ES-I3 (cell line): ENCODE measurements at regions not wholly inside any gene's neighbourhood (a gene's known extent, or its start where the extent isn't known, plus 50 kb on each side); places are given as distances from the start of the nearest gene placed in this dataset.
"Not testable (repeated sequence)": the region's sequence is repeated elsewhere in the genome, so short reads cannot be mapped to it uniquely, and the experiment has no call there.

Source experiments
- H3K36me3 ChIP-seq: 2 replicates; pipeline ENCODE4 v1.6.1; 2013; ENCODE audit warnings: mild to moderate bottlenecking, low read length, control low read depth, moderate library complexity; ENCODE audit not compliant: insufficient read depth
- H3K4me1 ChIP-seq: 2 replicates; pipeline ENCODE4 v1.6.1; 2013; ENCODE audit warnings: mild to moderate bottlenecking, control low read depth, low read length; ENCODE audit not compliant: insufficient read depth
- H3K9ac ChIP-seq: 2 replicates; pipeline ENCODE4 v1.6.1; 2013; ENCODE audit warnings: low read depth, mild to moderate bottlenecking, low read length, moderate library complexity
- H3K9me3 ChIP-seq: 2 replicates; pipeline ENCODE4 v1.6.1; 2013; ENCODE audit warnings: mild to moderate bottlenecking, low read length, moderate library complexity; ENCODE audit not compliant: control insufficient read depth, insufficient read depth

DNA sequence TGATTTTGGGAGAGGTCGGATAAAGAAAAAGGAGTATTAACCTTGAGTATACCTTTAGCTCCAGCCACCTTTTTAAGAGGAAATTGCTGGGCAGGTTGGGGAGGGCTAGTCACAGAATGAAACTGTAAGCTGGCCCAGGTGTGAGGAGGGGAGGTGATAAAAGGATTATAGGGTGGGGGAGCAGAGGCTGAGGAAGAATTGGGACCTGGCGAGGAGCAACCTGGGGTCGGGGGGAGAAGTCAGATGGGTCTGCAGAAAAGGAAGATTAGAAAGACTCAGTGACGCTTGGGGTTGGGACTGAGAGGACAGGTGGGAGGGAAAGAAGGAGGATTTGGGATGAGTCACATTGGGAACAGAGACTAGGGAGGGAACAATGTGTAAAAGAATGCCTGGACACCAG lies 1548.5 kb upstream of the WWC1 start:
- not testable (repeated sequence) for H3K4me1 ChIP-seq, H3K36me3 ChIP-seq, H3K9ac ChIP-seq, H3K9me3 ChIP-seq

DNA sequence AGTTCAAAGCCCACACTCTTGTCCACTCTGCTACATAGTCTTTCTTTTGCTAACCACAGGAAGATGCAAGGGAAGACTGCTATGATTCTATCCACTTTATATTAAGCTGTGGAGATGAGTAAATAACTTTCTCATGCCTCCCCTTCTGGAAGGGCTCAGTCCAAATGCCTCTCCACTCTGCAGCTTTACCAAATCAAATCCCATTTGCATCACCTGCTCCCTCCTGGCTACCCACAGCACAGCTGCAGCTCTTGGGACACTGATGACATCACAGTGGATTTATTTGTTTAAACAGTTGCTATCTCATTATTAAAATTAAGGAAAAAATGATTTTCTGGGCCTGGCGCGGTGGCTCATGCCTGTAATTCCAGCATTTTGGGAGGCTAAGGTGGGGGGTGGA lies 1544.9 kb upstream of the WWC1 start:
- no peak overlapping the region for H3K9ac ChIP-seq
- H3K4me1 ChIP-seq = no peaks in the 10 kb centered on the region
- H3K36me3 ChIP-seq = no peaks in the 10 kb centered on the region
- H3K9me3 ChIP-seq = no peaks in the 10 kb centered on the region

DNA sequence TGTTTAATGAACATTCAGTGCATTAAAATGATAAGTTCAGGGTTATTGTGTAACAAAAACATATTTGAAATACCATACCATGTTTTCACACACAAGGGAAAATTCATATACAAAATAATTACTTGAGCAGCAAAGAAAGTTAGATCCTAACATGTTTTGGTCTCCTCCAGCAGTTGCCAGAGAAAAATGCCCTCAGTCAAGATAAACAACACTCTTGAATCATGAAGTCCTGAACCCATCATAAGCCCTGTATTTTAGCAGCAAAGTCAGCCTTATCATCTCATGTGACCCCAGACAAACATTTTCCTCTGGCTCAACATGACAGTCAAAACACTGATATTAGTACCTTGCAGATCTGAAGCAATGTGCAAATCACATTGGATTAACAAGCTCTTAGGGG lies 1541.1 kb upstream of the WWC1 start:
- H3K4me1 ChIP-seq = no peaks in the 10 kb centered on the region
- no peaks in the 10 kb centered on the region for H3K36me3 ChIP-seq
- H3K9me3 ChIP-seq = no peaks in the 10 kb centered on the region
- no peak overlapping the region for H3K9ac ChIP-seq

DNA sequence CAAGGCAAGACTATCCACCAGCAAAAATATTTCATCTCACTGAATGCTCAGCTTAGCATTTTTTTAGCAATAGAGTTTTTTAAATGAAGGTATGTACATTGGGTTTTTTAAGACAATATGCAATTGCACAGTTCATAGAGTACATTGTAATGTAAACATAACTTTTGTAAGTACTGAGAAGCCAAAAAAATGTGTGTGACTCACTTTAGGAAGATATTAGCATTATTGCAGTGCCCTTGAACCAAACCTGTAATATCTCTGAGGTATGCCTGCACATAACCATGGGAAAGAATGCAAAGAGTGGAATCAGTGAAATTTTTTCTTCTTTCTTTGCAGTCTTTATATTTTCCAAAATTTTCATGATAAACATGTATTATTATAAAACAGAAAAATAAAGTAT lies 1533.3 kb upstream of the WWC1 start:
- no peak overlapping the region for H3K9ac ChIP-seq
- H3K9me3 ChIP-seq = no peaks in the 10 kb centered on the region
- no peaks in the 10 kb centered on the region for H3K36me3 ChIP-seq
- no peaks in the 10 kb centered on the region for H3K4me1 ChIP-seq

DNA sequence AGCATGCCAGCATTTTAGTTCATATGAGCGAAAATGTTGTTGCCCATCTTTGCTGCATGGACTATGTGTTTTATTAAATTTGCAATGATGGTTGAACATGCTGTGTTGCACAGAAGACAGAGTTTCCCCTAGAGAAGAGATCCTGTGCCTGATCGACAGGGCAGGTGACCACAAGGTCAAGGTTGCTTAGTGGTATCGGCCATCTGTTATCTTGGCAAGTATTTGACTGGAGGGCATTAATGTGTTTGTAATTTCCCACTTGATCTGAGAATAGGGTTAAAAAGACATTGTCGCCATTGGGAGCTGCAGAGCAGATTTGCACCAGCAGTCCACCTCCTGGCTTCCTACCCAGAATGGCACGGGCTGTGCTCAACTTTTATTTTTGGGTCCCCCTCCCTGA lies 1523.6 kb upstream of the WWC1 start:
- Histone ChIP-seq H3K9ac (no peak overlapping the region), H3K9me3 (no peaks in the 10 kb centered on the region; the same call in 1 of the 2 replicates), H3K36me3 (no peaks in the 10 kb centered on the region), H3K4me1 (peaks cover 4% of the 10 kb centered on the region; the same call in 1 of the 2 replicates)

DNA sequence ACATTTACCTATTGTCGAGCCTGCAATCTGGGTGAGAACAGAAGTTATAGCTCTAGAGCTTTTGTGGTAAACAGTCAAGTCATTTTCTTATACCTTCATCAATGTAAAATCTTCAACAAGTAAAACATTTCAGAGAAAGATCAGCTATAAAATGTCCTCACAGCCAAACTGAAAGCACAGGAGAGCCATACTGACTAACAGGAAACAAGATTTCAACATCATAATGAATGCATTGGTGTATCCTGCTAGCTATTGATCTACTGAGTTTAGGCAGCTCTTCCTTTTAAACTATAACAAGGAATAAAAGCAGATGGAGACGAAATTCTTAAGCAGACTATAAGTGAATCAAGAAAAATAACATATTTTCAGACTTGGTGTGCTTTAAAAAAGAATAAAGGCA lies 1522.9 kb upstream of the WWC1 start:
- Histone ChIP-seq H3K4me1 (peaks cover 10% of the 10 kb centered on the region; the same call in 1 of the 2 replicates), H3K36me3 (no peaks in the 10 kb centered on the region), H3K9ac (no peak overlapping the region), H3K9me3 (no peaks in the 10 kb centered on the region; the same call in 1 of the 2 replicates)

DNA sequence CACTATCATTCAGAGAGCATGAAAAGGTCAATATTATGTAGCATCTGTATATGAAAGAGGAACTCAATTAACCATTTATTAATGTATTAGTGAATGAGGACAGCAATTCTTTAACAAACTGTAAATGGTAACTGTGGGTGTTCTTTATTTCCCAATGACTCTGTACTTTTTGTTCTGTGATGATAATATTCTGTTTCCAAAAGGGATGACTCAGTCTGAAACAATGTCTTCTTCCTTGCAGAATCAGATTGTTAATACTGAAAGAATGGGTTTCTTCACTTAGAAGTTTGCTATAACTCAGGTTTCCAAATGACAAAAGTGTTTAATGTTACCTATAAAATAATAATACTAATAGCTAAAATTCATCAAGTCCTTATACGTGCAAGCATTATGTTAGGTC lies 1518.7 kb upstream of the WWC1 start:
- no peak overlapping the region for H3K9ac ChIP-seq
- H3K36me3 ChIP-seq = no peaks in the 10 kb centered on the region
- H3K4me1 ChIP-seq = peaks cover 10% of the 10 kb centered on the region; the same call in 1 of the 2 replicates
- no peaks in the 10 kb centered on the region; the same call in 1 of the 2 replicates for H3K9me3 ChIP-seq

DNA sequence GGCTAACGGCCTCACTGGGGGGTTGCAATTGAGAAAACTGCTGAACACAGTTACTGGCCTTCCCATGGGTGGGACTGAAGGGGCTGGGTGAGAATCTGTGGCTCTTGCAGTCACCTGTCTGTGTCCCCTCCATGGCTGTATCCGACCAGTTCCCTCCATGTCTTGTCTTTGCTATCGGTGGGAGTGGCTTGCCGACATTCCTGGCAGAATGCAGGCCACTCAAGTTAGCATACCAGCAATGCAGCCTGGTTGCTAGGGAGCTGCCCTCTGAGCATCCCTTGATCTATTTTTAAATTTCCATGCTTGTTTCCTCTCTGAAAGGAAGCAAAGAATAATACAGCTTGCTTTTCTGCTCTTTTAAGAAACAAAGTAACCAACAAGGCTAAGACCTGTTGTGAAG lies 1509.7 kb upstream of the WWC1 start:
- Histone ChIP-seq H3K9me3 (no peaks in the 10 kb centered on the region), H3K9ac (no peak overlapping the region), H3K4me1 (peaks cover under 1% of the 10 kb centered on the region; the same call in 1 of the 2 replicates), H3K36me3 (no peaks in the 10 kb centered on the region)

DNA sequence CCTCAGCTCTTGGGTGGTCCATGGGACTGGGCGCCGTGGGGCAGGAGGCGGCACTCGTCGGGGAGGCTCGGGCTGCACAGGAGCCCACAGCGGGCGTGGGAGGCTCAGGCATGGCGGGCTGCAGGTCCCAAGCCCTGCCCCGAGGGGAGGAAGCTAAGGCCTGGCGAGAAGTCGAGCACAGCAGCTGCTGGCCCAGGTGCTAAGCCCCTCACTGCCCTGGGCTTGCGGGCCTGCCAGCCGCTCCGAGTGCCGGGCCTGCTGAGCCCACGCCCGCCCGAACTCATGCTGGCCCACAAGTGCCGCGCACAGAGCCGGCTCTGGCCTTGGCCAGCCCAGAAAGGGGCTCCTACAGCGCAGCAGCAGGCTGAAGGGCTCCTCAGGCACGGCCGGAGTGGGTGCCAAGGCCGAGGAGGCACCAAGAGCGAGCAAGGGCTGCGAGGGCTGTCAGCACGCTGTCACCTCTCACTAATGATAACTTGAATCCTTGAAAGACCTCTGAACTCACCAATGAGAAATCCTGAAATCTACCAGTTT lies 1506.8 kb upstream of the WWC1 start:
- Histone ChIP-seq H3K9me3 (no peaks in the 10 kb centered on the region), H3K36me3 (no peaks in the 10 kb centered on the region), H3K4me1 (peaks cover 10% of the 10 kb centered on the region), H3K9ac (no peak overlapping the region)

DNA sequence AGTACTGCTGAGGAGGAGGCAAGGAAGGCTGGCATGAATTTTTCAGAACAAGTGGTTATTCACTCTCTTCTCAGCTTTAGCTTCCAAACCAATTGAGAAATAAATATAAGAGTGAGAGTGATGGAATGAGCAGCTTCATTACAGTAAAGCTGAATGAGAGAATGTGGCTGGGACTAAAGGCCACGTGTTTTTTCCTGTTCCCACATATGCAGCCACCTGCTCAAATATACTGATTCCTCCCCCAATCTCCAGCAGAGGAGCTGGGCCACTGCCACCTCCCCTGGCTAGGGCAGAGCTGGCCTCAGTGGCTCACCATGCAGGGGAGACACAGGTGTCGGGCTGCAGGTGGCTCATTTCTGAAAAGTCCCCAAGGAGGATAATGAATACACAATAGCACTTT lies 1505.3 kb upstream of the WWC1 start:
- peaks cover 10% of the 10 kb centered on the region for H3K4me1 ChIP-seq
- no peak overlapping the region for H3K9ac ChIP-seq
- H3K36me3 ChIP-seq = no peaks in the 10 kb centered on the region
- no peaks in the 10 kb centered on the region for H3K9me3 ChIP-seq

DNA sequence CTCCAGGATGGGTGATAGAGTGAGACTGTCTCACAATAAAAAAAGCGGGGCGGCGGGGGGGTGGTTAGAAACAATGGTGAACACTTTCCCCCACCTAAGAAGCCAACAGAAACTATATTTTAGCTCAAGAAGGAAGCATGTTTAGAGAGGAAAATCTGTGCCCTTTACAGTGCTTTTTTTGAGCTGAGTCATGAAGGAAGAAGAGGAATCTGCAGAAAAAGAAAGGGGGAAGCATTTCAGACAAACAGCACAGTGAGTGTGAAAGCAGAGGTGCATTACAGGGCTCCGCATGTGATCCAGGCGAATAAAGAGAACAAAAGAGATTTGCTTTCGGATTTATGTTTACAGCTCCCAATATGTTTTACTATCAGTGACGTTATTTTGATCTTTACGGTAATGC lies 1504.6 kb upstream of the WWC1 start:
- H3K9ac ChIP-seq = no peak overlapping the region
- H3K9me3 ChIP-seq = no peaks in the 10 kb centered on the region
- no peaks in the 10 kb centered on the region for H3K36me3 ChIP-seq
- peaks cover 10% of the 10 kb centered on the region for H3K4me1 ChIP-seq

DNA sequence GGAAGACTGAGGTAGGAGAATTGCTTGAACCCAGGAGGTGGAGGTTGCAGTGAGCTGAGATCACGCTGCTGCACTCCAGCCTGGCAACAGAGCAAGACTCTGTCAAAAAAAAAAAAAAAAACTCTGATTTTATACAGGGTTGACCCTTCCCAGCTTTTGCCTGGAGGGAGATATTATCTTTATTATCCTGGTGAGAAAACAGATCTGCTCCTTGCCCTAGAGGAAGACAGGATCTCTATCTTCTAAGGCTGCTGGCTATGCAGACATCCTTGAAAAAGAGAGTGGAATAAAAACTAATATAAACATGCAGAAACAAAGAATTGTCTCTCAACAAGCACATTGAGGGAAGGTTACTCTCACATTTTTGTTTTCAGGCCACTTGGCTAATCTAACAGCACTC lies 1503.4 kb upstream of the WWC1 start:
- Histone ChIP-seq H3K4me1 (peaks cover 10% of the 10 kb centered on the region), H3K36me3 (no peaks in the 10 kb centered on the region), H3K9me3 (no peaks in the 10 kb centered on the region), H3K9ac (no peak overlapping the region)

DNA sequence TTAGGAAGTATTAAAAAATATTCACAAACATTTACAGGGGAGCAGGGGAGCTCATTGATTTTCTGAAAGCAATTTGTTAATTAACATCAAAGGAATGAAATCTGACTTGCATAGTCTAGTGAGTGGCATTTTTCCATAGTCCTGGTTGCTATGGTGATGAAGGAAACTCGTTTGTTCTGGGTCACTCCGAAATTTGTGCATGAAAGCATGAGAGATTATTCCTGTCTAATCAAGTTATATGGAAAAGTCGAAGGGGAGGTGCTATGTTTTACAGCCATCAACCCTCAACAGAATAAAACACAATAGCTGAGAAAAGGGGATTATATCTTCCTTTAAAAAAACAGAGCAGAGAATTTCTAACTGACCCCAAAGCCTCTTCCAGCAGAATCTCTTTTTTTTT lies 1495.7 kb upstream of the WWC1 start:
- Histone ChIP-seq H3K4me1 (no peaks in the 10 kb centered on the region), H3K9ac (no peak overlapping the region), H3K9me3 (no peaks in the 10 kb centered on the region), H3K36me3 (no peaks in the 10 kb centered on the region)

DNA sequence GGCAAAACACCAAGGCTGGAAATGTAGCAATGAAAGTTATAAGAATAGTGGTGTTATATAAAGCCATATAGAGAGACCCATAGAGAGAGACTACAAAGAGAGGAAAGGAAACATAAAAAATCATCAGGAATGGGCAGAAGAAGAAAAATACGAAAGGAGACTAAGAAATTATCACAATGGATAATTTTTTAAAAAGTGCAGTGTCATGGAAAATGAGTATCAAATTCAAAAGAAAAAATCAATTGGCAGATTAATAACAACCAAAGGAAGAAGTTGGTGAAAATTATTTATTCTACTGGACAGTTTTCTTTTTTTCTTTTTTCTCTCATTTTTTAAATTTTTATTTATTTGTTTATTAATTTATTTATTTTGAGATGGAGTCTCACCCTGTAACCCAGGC lies 1488.4 kb upstream of the WWC1 start:
- H3K9ac ChIP-seq = no peak overlapping the region
- no peaks in the 10 kb centered on the region for H3K9me3 ChIP-seq
- H3K36me3 ChIP-seq = no peaks in the 10 kb centered on the region
- no peaks in the 10 kb centered on the region for H3K4me1 ChIP-seq

DNA sequence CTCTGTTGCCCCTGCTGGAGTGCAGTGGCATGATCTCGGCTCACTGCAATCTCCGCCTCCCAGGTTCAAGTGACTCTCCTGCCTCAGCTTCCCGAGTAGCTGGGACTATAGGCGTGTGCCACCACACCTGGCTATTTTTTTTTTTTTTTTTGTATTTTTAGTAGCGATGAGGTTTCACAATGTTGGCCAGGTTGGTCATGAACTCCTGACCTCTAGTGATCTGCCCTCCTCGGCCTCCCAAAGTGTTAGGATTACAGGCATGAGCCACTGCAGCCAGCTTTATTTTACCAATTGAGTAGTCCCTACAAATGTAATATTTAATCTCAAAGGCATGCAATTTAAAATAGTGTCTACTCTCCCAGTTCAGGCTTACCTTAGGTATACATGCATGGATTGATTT lies 1487.2 kb upstream of the WWC1 start:
- H3K9me3 ChIP-seq, H3K4me1 ChIP-seq, H3K9ac ChIP-seq, H3K36me3 ChIP-seq: not testable (repeated sequence)

DNA sequence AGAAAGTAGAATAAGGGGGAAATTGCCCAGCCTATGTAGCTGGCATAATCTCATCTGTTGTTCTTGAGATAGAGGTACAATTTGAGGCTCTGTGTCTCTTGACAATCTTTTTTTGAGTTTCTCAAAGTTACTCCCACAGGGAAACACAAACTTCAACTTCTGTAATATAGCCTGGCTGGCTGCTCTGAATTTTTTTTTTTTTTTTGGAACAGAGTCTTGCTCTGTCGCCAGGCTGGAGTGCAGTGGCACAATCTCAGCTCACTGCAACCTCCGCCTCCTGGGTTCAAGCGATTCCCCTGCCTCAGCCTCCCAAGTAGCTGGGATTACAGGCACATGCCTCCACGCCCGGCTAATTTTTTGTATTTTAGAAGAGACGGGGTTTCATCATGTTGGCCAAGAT lies 1486.8 kb upstream of the WWC1 start:
- H3K9ac ChIP-seq, H3K9me3 ChIP-seq, H3K36me3 ChIP-seq, H3K4me1 ChIP-seq: not testable (repeated sequence)
